ENCODE measurements at regions not wholly inside any gene's neighbourhood (a gene's known extent, or its start where the extent isn't known, plus 50 kb on each side); places are given as distances from the start of the nearest gene placed in this dataset.

- no peak for TF ChIP-seq CTCF (conservative IDR thresholded peaks at IDR 0.05; ENCODE audit: low read depth, low read length)
- DNase-seq (ENCODE audit: low read depth), result no peak
- no peak overlapping the region for H3K4me3 ChIP-seq (ENCODE audit: low read depth, low read length)
Measured at GRCh38 chr9:129331772-129332500, 153.9 kb upstream of the IER5L start.

DNA sequence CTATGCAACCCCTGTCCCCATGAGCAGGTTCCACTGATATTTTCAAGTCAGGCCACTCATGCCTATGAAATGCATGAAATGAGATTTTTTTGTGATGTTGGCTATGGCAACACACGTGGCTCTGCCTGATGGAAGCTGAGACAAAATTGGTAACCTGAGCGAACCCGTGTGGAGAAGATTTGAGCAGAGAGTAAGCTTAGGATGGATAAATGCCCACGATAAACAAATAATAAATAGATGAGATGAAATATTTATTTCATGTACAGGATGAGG, 153.4 kb upstream of the IER5L start:
- no peak for DNase-seq (ENCODE audit: low read depth)
- no peak overlapping the region for H3K4me3 ChIP-seq (ENCODE audit: low read depth, low read length)
- no peak for TF ChIP-seq CTCF (conservative IDR thresholded peaks at IDR 0.05; ENCODE audit: low read depth, low read length)

DNA sequence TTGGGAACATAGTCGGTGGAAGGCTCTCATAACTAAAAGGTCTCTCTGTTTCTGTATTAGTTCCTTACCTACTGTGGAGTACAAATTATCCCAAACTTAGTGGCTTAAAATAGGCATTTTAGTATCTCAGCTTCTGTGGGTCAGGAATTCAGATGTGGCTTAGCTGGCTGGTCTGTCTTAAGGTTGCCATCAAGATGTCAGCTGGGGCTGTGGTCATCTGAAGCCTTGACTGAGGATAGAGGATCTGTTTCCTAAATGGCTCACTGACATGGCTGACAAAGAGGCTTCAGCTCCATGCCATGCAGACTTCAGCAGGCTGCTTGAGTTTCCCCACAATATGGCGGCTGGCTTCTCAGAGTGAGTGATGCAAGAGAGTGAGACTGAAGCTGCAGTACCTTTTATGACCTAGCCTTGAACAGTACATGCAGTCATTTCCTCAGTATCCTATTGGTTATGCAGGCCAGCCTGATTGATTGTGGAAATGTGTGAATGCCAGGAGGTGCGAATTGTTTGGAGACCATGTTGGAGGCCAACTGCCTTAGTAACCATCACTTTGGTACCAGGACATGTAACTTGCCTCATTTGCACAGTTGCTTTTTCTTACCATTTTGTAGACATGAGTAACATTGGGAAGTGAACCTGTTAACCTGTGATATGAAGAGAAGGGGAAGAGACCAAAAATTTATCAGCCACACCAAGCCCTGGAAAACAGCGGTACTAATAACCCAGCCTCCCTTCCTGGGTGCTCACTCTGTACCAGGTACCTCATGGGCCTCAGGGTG, 152.8 kb upstream of the IER5L start:
- DNase-seq (ENCODE audit: low read depth), result no peak
- H3K4me3 ChIP-seq (ENCODE audit: low read depth, low read length), result no peak overlapping the region
- TF ChIP-seq CTCF (conservative IDR thresholded peaks at IDR 0.05; ENCODE audit: low read depth, low read length), result no peak

DNA sequence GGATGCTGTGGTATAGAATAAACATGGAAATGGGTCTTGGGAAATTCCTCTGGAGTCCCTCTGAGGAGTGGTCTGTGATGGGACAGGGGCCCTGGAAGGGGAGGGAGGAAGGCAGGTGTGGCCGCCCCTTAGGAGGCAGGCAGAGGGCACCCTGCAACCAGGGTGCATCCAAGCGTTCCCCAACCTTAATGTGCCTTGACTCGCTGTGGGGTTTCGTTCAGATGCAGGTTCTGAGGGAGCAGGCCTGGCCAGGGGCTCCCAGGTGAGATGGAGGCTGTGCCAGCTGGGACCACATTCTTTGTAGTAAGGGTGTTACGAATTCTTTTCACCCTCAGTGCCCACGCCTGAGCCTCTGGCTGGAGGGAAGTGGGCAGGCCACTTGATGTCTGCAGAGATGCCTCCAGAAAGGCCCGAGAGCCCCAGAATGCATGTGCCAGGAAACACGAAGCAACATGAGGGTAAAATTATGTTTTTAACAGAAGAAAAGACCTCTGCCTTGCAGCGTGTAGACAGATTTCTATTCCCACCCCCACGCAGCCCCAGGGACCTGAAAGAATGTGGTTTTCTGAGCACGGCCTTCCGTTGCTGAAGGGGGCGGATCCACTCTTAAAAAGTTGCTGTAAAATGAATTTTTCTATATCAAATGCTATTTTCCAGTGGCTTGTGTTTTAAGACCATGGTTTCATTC, 150.4 kb upstream of the IER5L start:
- no peak for DNase-seq (ENCODE audit: low read depth)
- H3K4me3 ChIP-seq (ENCODE audit: low read depth, low read length), result no peak overlapping the region
- no peak for TF ChIP-seq CTCF (conservative IDR thresholded peaks at IDR 0.05; ENCODE audit: low read depth, low read length)

- no peak overlapping the region for H3K4me3 ChIP-seq (ENCODE audit: low read depth, low read length)
- TF ChIP-seq CTCF (conservative IDR thresholded peaks at IDR 0.05; ENCODE audit: low read depth, low read length), result no peak
- DNase-seq (ENCODE audit: low read depth), result no peak
Measured at GRCh38 chr9:129327552-129328328, 149.7 kb upstream of the IER5L start.

- no peak overlapping the region for H3K4me3 ChIP-seq (ENCODE audit: low read depth, low read length)
- no peak for TF ChIP-seq CTCF (conservative IDR thresholded peaks at IDR 0.05; ENCODE audit: low read depth, low read length)
- no peak for DNase-seq (ENCODE audit: low read depth)
Measured at GRCh38 chr9:129326061-129327005, 148.3 kb upstream of the IER5L start.
